ENCODE measurements at regions not wholly inside any gene's neighbourhood (a gene's known extent, or its start where the extent isn't known, plus 50 kb on each side); places are given as distances from the start of the nearest gene placed in this dataset.

- Histone ChIP-seq H3K4me3 (replicated peaks in 1 of 3; ENCODE audit: insufficient read depth in 1 of 3, low read depth in 2 of 3, low read length in 3 of 3) (no peak overlapping the region), H3K9me3 (ENCODE audit: low read length) (no peaks in the 10 kb centered on the region), H3K79me2 (ENCODE audit: insufficient read depth, low read length) (no peaks in the 10 kb centered on the region), H2AFZ (ENCODE audit: low read length) (no peak overlapping the region), H3K4me1 (ENCODE audit: insufficient read depth, low read length) (no peaks in the 10 kb centered on the region), H3K4me2 (ENCODE audit: low read depth, low read length) (no peak overlapping the region), H3K36me3 (replicated peaks in 1 of 2; ENCODE audit: control insufficient read depth in 1 of 2, insufficient read depth in 2 of 2, low read length in 2 of 2) (no peaks in the 10 kb centered on the region), H3K27ac (ENCODE audit: extremely low read length, insufficient read depth, low read length) (no peak overlapping the region), H3K27me3 (ENCODE audit: control insufficient read depth in 1 of 2, insufficient read depth in 2 of 2, low read length in 2 of 2) (no peaks in the 10 kb centered on the region), H3K9ac (ENCODE audit: insufficient read depth, low read depth, low read length) (no peak overlapping the region), H4K20me1 (ENCODE audit: insufficient read depth, low read length) (no peaks in the 10 kb centered on the region)
- WGBS (ENCODE audit: low lambda C conversion rate) = 98% methylated on average over 9 of the region's 9 CpGs
- intact Hi-C loops (cut with micrococcal nuclease; ENCODE audit: unreplicated experiment) (no loop called here), in situ Hi-C loops (cut with HindIII; ENCODE audit: extremely low pct_ligation_motif_present, low pct_unique_long_range_greater_than_20kb) (loop anchor here (25.0 kb wide), 1 partner anchor 334 kb away; no protein-coding TSS in a partner anchor)
- TF ChIP-seq ZNF687 (CRISPR knock-in tag; IDR thresholded peaks at IDR 0.05) (0 out of 2 replicates have a peak, but pooled peaks have one; percentile 16), ADNP (CRISPR knock-in tag; IDR thresholded peaks at IDR 0.05) (no peak)
- POLR2A ChIA-PET = no interaction called here
- FAIRE-seq (no peak), DNase-seq (ENCODE audit: low spot score) (no peak), ATAC-seq (no peak)
- CTCF ChIA-PET (ENCODE audit: low intra/inter-chr PET ratio, low total read pairs) = no interaction called here
- BruUV-seq (replicated peaks) = no TSS peak
These were observed 50.6 kb upstream of the GLDC start for GRCh38 chr9:6696178-6696577.

- no peak for DNase-seq (ENCODE audit: low spot score)
- in situ Hi-C loops (cut with HindIII; ENCODE audit: extremely low pct_ligation_motif_present, low pct_unique_long_range_greater_than_20kb) (loop anchor here (25.0 kb wide), 1 partner anchor 333 kb away; no protein-coding TSS in a partner anchor), intact Hi-C loops (cut with micrococcal nuclease; ENCODE audit: unreplicated experiment) (no loop called here)
- Histone ChIP-seq H2AFZ (ENCODE audit: low read length) (no peak overlapping the region), H3K9ac (ENCODE audit: insufficient read depth, low read depth, low read length) (no peak overlapping the region), H4K20me1 (ENCODE audit: insufficient read depth, low read length) (no peaks in the 10 kb centered on the region), H3K27me3 (ENCODE audit: control insufficient read depth in 1 of 2, insufficient read depth in 2 of 2, low read length in 2 of 2) (no peaks in the 10 kb centered on the region), H3K36me3 (replicated peaks in 1 of 2; ENCODE audit: control insufficient read depth in 1 of 2, insufficient read depth in 2 of 2, low read length in 2 of 2) (no peaks in the 10 kb centered on the region), H3K4me3 (replicated peaks in 1 of 3; ENCODE audit: insufficient read depth in 1 of 3, low read depth in 2 of 3, low read length in 3 of 3) (no peak overlapping the region), H3K4me1 (ENCODE audit: insufficient read depth, low read length) (no peaks in the 10 kb centered on the region), H3K79me2 (ENCODE audit: insufficient read depth, low read length) (no peaks in the 10 kb centered on the region), H3K9me3 (ENCODE audit: low read length) (no peaks in the 10 kb centered on the region), H3K4me2 (ENCODE audit: low read depth, low read length) (no peak overlapping the region), H3K27ac (ENCODE audit: extremely low read length, insufficient read depth, low read length) (no peak overlapping the region)
- no peak for ATAC-seq
- ChIA-PET POLR2A (no interaction called here), CTCF (ENCODE audit: low intra/inter-chr PET ratio, low total read pairs) (no interaction called here)
- TF ChIP-seq PAF1 (CRISPR knock-in tag; IDR thresholded peaks at IDR 0.05) (no peak), MAZ (IDR thresholded peaks at IDR 0.05; ENCODE audit: borderline replicate concordance, low read depth, low read length) (no peak), MAZ (CRISPR knock-in tag; IDR thresholded peaks at IDR 0.05; ENCODE audit: low read depth) (no peak), FOXK2 (IDR thresholded peaks at IDR 0.05) (no peak), BRCA1 (CRISPR knock-in tag; IDR thresholded peaks at IDR 0.05) (no peak), EEA1 (CRISPR knock-in tag; IDR thresholded peaks at IDR 0.05; ENCODE audit: borderline replicate concordance) (no peak), HNRNPUL1 (IDR thresholded peaks at IDR 0.05; ENCODE audit: low read depth, low read length) (no peak), ZNF672 (CRISPR knock-in tag; IDR thresholded peaks at IDR 0.05) (no peak)
- BruUV-seq (replicated peaks) = no TSS peak
- FAIRE-seq = no peak
- WGBS (ENCODE audit: low lambda C conversion rate) = 72% methylated on average over 7 of the region's 7 CpGs
These were observed 49.7 kb upstream of the GLDC start for GRCh38 chr9:6695121-6695814.
